HepG2 (cell line): ENCODE measurements at regions not wholly inside any gene's neighbourhood (a gene's known extent, or its start where the extent isn't known, plus 50 kb on each side); places are given as distances from the start of the nearest gene placed in this dataset.

Experiments used
- AGO2 ChIP-seq: fragments of 200-400 bp; formaldehyde crosslinking; optimal IDR thresholded peaks from 2 replicates; pipeline ENCODE3; 2017; ENCODE audit warnings: mild to moderate bottlenecking, low read depth, low read length, moderate library complexity
- CEBPB ChIP-seq: IDR thresholded peaks from 2 replicates; pipeline ENCODE4 v1.6.1; 2011; ENCODE audit warnings: low read depth, low read length, improper control_type of control experiment, borderline replicate concordance
- FOXA3 ChIP-seq: IDR thresholded peaks from 2 replicates; pipeline ENCODE4 v1.6.1; 2016; ENCODE audit warnings: missing genetic modification reagents, missing compliant biosample characterization
- IRF2 ChIP-seq: IDR thresholded peaks from 2 replicates; pipeline ENCODE4 v1.6.1; 2018; ENCODE audit warnings: missing genetic modification reagents, missing compliant biosample characterization
- RARA ChIP-seq: IDR thresholded peaks from 2 replicates; pipeline ENCODE4 v1.6.1; 2016; ENCODE audit warnings: missing genetic modification reagents, missing compliant biosample characterization
- SOX5 ChIP-seq: IDR thresholded peaks from 2 replicates; pipeline ENCODE4 v1.6.1; 2016; ENCODE audit warnings: borderline replicate concordance
- SOX6 ChIP-seq, 2 experiments: fragments of 450-650 bp in 1 of 2; sonication (generic) in 1 of 2; formaldehyde crosslinking in 1 of 2; IDR thresholded peaks; 2 replicates each; pipeline versions ENCODE4 v1.4.0 to v1.6.1; 2017 to 2020; ENCODE audit warnings: antibody characterized with exemption in 1 of 2, mild to moderate bottlenecking in 1 of 2, missing genetic modification reagents in 1 of 2
- ZFP36 ChIP-seq: fragments of 150-350 bp; IDR thresholded peaks from 2 replicates; pipeline ENCODE4 v1.6.1; 2018; ENCODE audit warnings: borderline replicate concordance, low read length, low read depth; ENCODE audit not compliant: partially characterized antibody
- ZNF234 ChIP-seq: sonication (generic); formaldehyde crosslinking; conservative IDR thresholded peaks from 2 replicates; pipeline ENCODE4 v1.5.1; 2020; ENCODE audit warnings: mild to moderate bottlenecking, missing genetic modification reagents
- ZNF543 ChIP-seq: sonication (generic); formaldehyde crosslinking; IDR thresholded peaks from 2 replicates; pipeline ENCODE4 v1.4.0; 2020; ENCODE audit warnings: mild to moderate bottlenecking, missing genetic modification reagents
- TF ChIP-seq, protein P1 (sequence below): sonication (generic); formaldehyde crosslinking; IDR thresholded peaks from 2 replicates; pipeline ENCODE4 v1.4.0; 2020; ENCODE audit warnings: missing genetic modification reagents
- TF ChIP-seq, protein P2 (sequence below): fragments of 450-650 bp; IDR thresholded peaks from 2 replicates; pipeline ENCODE4 v1.6.1; 2017; ENCODE audit warnings: mild to moderate bottlenecking
- TF ChIP-seq, protein P3 (sequence below): sonication (generic); formaldehyde crosslinking; IDR thresholded peaks from 2 replicates; pipeline ENCODE4 v1.4.0; 2020; ENCODE audit warnings: missing genetic modification reagents, borderline replicate concordance
- TF ChIP-seq, protein P4 (sequence below): sonication (generic); formaldehyde crosslinking; IDR thresholded peaks from 2 replicates; pipeline ENCODE4 v1.4.0; 2020; ENCODE audit warnings: missing genetic modification reagents

DNA sequence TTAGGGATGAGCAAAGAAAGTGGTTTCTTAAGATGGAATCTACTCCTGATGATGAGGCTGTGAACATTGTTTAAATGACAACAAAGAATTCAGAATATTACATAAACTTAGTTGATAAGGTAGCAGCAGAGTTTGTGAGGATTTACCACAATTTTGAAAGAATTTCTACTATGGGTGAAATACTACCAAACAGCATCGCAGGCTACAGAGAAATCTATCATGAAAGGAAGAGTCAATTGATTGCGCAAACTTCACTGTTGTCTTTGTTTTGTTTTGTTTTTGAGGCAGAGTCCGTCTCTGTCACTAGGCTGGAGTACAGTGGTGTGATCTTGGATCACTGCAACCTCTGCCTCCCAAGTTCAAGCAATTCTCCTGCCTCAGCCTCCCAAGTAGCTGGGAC, 107.4 kb upstream of the SLC6A6 start (continued):
- TF ChIP-seq CEBPB (peak; percentile 93), ZNF543 (CRISPR knock-in tag) (no peak), RARA (CRISPR knock-in tag) (no peak), SOX6 (IDR thresholded peaks at IDR 0.05) (no peak), SOX6 (CRISPR knock-in tag; IDR thresholded peaks at IDR 0.05) (peak; percentile 53; the same call in 1 of the 2 replicates), FOXA3 (CRISPR knock-in tag) (0 out of 2 replicates have a peak, but pooled peaks have one; percentile 12), AGO2 (no peak), SOX5 (peak; percentile 43; the same call in 1 of the 2 replicates), ZNF234 (CRISPR knock-in tag) (no peak), ZFP36 (no peak), IRF2 (no peak)
- TF ChIP-seq, protein P1, sequence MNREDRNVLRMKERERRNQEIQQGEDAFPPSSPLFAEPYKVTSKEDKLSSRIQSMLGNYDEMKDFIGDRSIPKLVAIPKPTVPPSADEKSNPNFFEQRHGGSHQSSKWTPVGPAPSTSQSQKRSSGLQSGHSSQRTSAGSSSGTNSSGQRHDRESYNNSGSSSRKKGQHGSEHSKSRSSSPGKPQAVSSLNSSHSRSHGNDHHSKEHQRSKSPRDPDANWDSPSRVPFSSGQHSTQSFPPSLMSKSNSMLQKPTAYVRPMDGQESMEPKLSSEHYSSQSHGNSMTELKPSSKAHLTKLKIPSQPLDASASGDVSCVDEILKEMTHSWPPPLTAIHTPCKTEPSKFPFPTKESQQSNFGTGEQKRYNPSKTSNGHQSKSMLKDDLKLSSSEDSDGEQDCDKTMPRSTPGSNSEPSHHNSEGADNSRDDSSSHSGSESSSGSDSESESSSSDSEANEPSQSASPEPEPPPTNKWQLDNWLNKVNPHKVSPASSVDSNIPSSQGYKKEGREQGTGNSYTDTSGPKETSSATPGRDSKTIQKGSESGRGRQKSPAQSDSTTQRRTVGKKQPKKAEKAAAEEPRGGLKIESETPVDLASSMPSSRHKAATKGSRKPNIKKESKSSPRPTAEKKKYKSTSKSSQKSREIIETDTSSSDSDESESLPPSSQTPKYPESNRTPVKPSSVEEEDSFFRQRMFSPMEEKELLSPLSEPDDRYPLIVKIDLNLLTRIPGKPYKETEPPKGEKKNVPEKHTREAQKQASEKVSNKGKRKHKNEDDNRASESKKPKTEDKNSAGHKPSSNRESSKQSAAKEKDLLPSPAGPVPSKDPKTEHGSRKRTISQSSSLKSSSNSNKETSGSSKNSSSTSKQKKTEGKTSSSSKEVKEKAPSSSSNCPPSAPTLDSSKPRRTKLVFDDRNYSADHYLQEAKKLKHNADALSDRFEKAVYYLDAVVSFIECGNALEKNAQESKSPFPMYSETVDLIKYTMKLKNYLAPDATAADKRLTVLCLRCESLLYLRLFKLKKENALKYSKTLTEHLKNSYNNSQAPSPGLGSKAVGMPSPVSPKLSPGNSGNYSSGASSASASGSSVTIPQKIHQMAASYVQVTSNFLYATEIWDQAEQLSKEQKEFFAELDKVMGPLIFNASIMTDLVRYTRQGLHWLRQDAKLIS, result no peak
- TF ChIP-seq, protein P2, sequence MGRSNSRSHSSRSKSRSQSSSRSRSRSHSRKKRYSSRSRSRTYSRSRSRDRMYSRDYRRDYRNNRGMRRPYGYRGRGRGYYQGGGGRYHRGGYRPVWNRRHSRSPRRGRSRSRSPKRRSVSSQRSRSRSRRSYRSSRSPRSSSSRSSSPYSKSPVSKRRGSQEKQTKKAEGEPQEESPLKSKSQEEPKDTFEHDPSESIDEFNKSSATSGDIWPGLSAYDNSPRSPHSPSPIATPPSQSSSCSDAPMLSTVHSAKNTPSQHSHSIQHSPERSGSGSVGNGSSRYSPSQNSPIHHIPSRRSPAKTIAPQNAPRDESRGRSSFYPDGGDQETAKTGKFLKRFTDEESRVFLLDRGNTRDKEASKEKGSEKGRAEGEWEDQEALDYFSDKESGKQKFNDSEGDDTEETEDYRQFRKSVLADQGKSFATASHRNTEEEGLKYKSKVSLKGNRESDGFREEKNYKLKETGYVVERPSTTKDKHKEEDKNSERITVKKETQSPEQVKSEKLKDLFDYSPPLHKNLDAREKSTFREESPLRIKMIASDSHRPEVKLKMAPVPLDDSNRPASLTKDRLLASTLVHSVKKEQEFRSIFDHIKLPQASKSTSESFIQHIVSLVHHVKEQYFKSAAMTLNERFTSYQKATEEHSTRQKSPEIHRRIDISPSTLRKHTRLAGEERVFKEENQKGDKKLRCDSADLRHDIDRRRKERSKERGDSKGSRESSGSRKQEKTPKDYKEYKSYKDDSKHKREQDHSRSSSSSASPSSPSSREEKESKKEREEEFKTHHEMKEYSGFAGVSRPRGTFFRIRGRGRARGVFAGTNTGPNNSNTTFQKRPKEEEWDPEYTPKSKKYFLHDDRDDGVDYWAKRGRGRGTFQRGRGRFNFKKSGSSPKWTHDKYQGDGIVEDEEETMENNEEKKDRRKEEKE, result no peak
- TF ChIP-seq, protein P3, sequence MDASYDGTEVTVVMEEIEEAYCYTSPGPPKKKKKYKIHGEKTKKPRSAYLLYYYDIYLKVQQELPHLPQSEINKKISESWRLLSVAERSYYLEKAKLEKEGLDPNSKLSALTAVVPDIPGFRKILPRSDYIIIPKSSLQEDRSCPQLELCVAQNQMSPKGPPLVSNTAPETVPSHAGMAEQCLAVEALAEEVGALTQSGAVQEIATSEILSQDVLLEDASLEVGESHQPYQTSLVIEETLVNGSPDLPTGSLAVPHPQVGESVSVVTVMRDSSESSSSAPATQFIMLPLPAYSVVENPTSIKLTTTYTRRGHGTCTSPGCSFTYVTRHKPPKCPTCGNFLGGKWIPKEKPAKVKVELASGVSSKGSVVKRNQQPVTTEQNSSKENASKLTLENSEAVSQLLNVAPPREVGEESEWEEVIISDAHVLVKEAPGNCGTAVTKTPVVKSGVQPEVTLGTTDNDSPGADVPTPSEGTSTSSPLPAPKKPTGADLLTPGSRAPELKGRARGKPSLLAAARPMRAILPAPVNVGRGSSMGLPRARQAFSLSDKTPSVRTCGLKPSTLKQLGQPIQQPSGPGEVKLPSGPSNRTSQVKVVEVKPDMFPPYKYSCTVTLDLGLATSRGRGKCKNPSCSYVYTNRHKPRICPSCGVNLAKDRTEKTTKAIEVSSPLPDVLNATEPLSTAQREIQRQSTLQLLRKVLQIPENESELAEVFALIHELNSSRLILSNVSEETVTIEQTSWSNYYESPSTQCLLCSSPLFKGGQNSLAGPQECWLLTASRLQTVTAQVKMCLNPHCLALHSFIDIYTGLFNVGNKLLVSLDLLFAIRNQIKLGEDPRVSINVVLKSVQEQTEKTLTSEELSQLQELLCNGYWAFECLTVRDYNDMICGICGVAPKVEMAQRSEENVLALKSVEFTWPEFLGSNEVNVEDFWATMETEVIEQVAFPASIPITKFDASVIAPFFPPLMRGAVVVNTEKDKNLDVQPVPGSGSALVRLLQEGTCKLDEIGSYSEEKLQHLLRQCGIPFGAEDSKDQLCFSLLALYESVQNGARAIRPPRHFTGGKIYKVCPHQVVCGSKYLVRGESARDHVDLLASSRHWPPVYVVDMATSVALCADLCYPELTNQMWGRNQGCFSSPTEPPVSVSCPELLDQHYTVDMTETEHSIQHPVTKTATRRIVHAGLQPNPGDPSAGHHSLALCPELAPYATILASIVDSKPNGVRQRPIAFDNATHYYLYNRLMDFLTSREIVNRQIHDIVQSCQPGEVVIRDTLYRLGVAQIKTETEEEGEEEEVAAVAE, result no peak
- TF ChIP-seq, protein P4, sequence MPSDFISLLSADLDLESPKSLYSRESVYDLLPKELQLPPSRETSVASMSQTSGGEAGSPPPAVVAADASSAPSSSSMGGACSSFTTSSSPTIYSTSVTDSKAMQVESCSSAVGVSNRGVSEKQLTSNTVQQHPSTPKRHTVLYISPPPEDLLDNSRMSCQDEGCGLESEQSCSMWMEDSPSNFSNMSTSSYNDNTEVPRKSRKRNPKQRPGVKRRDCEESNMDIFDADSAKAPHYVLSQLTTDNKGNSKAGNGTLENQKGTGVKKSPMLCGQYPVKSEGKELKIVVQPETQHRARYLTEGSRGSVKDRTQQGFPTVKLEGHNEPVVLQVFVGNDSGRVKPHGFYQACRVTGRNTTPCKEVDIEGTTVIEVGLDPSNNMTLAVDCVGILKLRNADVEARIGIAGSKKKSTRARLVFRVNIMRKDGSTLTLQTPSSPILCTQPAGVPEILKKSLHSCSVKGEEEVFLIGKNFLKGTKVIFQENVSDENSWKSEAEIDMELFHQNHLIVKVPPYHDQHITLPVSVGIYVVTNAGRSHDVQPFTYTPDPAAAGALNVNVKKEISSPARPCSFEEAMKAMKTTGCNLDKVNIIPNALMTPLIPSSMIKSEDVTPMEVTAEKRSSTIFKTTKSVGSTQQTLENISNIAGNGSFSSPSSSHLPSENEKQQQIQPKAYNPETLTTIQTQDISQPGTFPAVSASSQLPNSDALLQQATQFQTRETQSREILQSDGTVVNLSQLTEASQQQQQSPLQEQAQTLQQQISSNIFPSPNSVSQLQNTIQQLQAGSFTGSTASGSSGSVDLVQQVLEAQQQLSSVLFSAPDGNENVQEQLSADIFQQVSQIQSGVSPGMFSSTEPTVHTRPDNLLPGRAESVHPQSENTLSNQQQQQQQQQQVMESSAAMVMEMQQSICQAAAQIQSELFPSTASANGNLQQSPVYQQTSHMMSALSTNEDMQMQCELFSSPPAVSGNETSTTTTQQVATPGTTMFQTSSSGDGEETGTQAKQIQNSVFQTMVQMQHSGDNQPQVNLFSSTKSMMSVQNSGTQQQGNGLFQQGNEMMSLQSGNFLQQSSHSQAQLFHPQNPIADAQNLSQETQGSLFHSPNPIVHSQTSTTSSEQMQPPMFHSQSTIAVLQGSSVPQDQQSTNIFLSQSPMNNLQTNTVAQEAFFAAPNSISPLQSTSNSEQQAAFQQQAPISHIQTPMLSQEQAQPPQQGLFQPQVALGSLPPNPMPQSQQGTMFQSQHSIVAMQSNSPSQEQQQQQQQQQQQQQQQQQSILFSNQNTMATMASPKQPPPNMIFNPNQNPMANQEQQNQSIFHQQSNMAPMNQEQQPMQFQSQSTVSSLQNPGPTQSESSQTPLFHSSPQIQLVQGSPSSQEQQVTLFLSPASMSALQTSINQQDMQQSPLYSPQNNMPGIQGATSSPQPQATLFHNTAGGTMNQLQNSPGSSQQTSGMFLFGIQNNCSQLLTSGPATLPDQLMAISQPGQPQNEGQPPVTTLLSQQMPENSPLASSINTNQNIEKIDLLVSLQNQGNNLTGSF, result no peak
